GM19035 (cell line): ENCODE measurements at regions not wholly inside any gene's neighbourhood (a gene's known extent, or its start where the extent isn't known, plus 50 kb on each side); places are given as distances from the start of the nearest gene placed in this dataset.

Experiments used
- ATAC-seq: cut with Tn5 transposase; IDR thresholded peaks from one replicate; pipeline ENCODE4 v1.9.1; 2021; ENCODE audit not compliant: unreplicated experiment

DNA sequence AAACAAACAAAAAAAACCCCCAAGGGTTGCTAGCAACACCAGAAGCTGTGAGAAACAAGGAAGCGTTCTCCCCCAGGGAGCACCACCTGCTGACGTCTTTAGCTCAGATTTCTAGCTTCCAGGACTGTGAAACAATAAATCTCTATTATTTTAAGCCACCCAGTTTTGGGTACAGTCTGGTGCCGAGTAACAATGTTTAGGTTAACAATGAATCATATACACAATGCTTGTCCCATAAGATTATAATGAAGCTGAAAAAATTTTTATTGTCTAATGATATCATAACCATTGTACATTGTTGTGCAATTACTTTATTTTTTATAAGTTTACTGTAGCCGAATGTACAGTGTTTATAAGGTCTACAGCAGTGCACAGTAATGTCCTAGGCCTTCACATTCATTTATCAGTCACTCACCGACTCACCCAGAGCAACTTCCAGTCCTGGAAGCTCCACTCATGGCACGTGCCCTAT lies 72.1 kb upstream of the CAB39 start:
- ATAC-seq, result no peak

DNA sequence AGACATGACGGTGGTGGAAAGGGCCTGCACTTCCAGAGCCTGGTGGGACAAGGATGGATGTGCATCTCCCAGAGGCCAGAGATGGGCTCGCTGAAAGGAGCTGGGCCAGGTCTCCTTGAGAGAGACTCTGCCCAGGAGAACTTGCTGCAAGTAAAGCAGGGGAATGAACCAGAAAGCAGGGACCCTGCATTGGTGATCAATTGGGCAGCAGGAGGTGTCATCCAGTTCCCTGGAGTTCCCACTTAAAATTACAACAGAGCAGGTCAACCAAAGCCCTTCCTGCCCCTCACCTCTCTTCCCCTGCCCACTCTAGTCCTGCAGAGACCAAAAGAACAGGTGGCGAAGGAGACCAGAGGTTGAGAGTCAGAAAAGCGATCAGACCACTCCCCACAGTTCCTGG lies 69.7 kb upstream of the CAB39 start:
- no peak for ATAC-seq

DNA sequence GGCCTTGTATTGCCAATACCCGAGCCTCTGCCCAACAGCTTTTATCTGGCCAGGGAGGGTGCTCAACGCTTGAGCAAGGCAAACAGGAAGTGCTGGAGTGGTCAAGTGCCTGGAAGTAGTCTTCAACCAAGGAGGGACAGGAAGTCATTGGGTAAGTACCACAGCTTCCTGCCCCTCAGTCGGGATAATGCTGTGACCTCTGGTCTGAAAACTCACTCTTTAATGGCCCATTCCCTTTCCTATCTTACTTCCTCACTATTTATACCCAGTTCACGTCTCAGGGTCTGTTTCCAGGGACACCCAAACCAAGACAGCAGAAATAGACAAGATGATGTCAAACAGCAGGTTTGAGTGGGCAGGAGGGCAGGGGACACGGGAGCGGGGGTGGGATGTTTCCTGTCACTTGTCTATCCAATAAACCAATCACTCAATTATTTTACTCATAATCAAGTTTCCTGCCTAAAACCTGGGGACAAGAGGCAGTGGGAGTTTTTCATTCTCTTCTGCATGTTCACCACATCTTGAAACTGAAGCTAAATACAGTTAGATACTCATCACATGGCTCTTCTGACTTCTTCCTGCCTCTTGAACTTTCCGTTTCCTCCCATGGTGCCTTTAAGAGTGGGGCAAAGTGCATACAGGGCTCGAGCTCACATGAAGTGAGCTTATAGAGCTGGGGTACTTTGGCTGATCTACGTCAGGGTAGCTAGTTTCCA lies 68.9 kb upstream of the CAB39 start:
- peak; percentile 72 for ATAC-seq

- ATAC-seq, result peak; percentile 25
Measured at GRCh38 chr2:230644356-230644935, 68.2 kb upstream of the CAB39 start.

- no peak for ATAC-seq
Measured at GRCh38 chr2:230648356-230648755, 64.3 kb upstream of the CAB39 start.

GRCh38 chr2:230650585-230651137 lies 62.0 kb upstream of the CAB39 start:
- ATAC-seq, result no peak

- ATAC-seq, result no peak
Measured at GRCh38 chr2:230654057-230654456, 58.6 kb upstream of the CAB39 start.

DNA sequence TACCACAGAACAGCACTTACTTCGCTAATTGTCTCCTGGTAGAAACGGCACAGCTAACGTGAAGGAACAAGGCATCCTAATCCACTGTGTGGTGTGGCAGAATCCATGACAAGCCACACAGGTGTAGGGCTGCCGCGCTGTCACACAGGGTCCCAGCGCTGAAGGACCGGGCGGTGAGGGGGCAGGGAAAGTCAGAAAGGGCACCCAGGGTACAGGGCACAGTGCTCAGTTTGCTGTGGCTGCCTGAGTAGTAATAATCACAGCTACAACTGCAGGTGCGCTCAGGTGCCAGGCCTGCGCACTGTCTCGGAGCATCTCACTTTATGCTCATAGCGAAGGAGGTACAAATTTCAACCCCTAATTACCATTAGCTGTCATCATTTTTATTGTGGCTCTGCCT lies 55.2 kb upstream of the CAB39 start:
- no peak for ATAC-seq

- no peak for ATAC-seq
Measured at GRCh38 chr2:230657906-230658305, 54.7 kb upstream of the CAB39 start.

DNA sequence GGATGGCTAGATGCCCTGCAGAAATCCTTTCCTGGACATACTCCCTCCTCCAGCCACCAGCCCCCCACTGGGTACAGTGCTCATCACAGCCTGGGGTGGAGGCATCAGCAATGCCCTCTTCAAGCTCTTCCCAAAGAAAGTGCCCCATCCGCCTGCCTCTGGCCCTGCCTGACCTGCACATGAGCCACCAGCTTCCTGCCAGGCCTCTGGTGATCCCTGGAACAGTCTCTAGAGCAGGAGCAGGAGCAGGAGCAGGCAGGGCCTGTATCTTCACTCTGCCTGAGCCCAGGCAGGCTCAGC lies 54.1 kb upstream of the CAB39 start:
- peak; percentile 1 for ATAC-seq

DNA sequence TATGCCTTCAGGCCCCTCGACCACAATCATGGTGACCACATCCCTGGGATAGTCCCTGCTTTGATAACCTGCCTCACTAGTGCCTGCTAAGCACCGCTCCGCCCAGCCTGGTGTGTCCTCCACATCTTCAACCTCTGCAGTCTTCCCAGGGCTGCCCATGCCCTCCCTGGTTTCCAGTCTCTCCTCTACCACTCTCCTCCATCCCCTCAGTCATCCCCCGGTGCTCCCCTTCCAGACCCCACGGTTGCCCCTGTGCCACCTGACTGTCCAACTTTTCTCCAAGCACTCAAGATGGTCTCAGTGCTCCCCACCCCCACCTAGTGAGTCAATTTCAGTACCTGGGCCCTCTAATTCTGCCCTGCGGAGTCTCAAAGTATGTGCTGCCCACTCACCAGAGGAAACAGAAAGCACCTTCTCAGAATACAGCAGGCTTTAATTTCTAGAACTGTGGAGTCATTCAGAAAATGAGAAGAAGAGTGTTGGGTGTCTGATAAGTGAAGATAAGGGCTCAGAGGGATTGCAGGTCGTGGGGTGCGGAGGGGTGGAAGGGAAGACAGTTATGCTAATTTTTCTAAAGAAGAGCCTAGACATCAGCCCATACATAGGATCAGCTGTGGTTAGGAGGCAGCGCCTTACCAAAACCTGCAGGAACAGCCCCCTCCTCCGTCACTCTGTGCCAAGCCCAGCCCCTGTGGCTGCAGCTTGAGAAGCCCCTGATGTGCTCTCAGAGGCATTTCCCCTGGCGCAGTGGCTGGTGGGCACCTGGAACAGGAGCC lies 53.6 kb upstream of the CAB39 start:
- peak; percentile 44 for ATAC-seq

DNA sequence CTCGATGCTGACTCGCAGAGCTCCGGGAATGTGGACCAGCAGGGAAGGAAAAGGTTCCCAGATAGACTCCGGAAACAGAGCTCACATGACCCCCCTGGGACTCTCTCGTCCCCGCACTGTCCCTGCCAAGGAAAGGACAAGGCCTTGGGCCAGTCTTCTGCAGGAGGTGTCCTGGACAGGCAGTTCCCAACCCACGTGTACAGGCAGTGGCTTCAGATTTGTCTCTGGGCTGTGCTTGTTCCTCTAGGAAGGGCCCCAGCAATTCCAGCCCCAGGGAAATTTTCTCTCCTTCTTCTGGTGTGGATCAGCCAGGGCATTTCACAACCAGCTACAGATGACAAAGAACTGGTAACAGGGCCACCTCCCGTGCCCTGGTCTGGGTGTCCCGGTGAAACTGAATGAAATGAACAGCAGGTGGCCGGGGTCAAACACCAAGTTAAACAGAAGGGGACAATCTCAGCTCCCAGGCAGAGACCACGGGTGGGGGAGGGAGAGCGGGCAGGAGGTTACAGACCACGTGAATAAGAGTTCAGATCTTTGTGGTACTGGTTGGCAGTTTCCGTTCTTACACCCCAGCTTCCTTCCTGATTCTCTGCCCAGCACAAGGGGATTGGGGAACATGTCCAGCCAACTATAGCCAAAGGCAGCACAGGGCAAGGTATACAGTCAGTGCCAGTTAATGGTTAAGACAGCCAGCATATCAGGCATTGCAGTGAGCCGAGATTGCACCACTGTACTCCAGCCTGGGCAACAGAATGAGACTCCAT lies 52.2 kb upstream of the CAB39 start:
- no peak for ATAC-seq

- no peak for ATAC-seq
Measured at GRCh38 chr2:230661072-230661957, 51.3 kb upstream of the CAB39 start.
